Stimulated activated CD4-positive, alpha-beta T cell treated with anti-CD3 and anti-CD28 coated beads, Interleukin-12 subunit alpha, Interleukin-12 subunit beta, amount 100 ng/mL, for 4 hours (primary cell): ENCODE measurements at regions not wholly inside any gene's neighbourhood (a gene's known extent, or its start where the extent isn't known, plus 50 kb on each side); places are given as distances from the start of the nearest gene placed in this dataset.

ENCODE experiments used
- DNase-seq: peaks from one replicate; pipeline ENCODE4 v3.0.0-alpha.2; 2020

- DNase-seq, result no peak
Measured at GRCh38 chr4:145231906-145232700, 51.7 kb upstream of the OTUD4 start.

GRCh38 chr4:145230726-145231125 is 50.3 kb upstream of the OTUD4 start:
- DNase-seq, result no peak
